Stimulated activated CD8-positive, alpha-beta memory T cell treated with anti-CD3 and anti-CD28 coated beads, Interleukin-4, amount 100 ng/mL, for 48 hours (primary cell): ENCODE measurements at regions not wholly inside any gene's neighbourhood (a gene's known extent, or its start where the extent isn't known, plus 50 kb on each side); places are given as distances from the start of the nearest gene placed in this dataset.
"Not testable (repeated sequence)": the region's sequence is repeated elsewhere in the genome, so short reads cannot be mapped to it uniquely, and the experiment has no call there.

Source experiments
- DNase-seq: peaks from one replicate; pipeline ENCODE4 v3.0.0-alpha.2; 2020

- DNase-seq: not testable (repeated sequence)
These were observed 87.7 kb upstream of the PLGLB2 start for GRCh38 chr2:87660164-87660563.

GRCh38 chr2:87662316-87663290 is 85.3 kb upstream of the PLGLB2 start:
- DNase-seq: not testable (repeated sequence)

- not testable (repeated sequence) for DNase-seq
These were observed 84.5 kb upstream of the PLGLB2 start for GRCh38 chr2:87663347-87663746.

DNA sequence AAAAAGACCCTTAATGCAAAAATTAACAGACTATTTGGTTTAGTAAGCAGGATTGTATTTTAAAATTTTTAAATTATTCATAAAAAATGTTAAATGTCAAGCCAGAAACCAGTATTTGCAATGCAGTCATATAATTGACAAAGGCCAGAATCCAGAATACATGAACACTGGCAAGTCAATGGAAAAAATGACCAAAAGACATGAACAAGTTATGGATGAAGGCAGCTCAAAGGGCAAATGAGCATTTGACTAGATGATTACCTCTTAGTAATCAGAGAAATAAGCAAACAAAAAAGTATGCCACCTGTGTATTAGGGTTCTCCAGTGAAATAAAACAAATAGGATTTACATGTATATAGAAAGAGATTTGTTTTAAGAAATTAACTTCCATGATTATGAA is 80.9 kb upstream of the PLGLB2 start:
- not testable (repeated sequence) for DNase-seq

DNA sequence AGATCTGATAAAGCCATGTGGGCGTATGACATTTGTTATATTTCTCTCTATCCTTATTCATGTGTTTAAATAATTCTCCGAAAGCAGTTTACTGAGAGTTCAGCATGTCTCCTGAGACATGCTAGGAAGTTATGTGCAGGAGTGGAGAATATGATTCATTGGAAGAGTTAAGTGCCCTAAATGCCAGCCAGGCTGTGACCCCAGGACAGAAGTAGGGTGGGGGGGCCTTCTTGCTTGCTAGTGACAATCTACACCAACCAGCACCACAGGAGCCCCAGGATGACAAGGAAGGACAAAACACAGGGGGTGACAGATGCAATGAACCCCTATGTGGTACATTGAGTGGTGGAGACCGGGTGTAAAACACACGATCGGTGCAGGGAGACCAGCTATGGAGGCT is 79.5 kb upstream of the PLGLB2 start:
- not testable (repeated sequence) for DNase-seq

- not testable (repeated sequence) for DNase-seq
These were observed 78.2 kb upstream of the PLGLB2 start for GRCh38 chr2:87669633-87670231.

DNA sequence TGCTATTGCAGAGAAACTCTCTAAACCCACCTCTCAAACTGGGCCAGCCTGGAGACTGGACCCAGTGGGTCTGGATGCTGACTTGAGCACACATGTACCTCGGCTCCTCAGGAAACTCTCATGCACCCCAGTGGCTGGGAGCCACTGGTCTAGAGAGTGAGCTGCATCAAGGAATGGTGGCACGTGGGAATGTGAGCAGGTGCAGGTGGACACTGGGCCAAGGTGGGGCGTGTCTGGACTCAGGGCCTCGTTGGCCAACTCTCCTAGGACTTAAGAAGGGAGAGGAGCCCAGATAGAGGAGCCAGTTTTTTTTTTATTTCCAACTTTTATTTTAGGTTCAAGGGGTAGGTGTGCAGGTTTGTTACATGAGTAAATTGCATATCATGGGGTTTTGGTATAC is 75.5 kb upstream of the PLGLB2 start:
- DNase-seq: not testable (repeated sequence)

DNA sequence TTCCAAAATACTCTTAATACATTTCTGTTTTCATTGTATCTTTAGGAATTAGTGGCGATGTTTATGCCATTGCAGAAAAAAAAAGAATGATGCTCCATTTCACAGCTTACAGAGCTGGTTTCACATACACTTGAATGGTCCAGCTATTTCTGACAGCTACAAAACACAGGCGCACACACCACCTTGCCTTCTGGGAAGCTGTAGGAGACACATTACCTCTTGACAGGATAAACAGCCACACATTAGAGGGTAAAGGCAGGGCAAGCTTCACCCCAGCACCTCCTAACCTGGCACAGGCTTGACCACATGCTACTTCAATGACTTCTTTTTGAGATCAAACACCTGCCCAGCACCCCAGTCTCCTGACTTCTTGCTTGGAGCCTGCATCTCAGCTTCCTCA is 73.2 kb upstream of the PLGLB2 start:
- DNase-seq: not testable (repeated sequence)

- not testable (repeated sequence) for DNase-seq
These were observed 72.4 kb upstream of the PLGLB2 start for GRCh38 chr2:87675487-87675886.

GRCh38 chr2:87677421-87677923 is 70.4 kb upstream of the PLGLB2 start:
- DNase-seq: not testable (repeated sequence)

GRCh38 chr2:87678742-87679173 is 69.1 kb upstream of the PLGLB2 start:
- DNase-seq: peak; percentile 36

DNA sequence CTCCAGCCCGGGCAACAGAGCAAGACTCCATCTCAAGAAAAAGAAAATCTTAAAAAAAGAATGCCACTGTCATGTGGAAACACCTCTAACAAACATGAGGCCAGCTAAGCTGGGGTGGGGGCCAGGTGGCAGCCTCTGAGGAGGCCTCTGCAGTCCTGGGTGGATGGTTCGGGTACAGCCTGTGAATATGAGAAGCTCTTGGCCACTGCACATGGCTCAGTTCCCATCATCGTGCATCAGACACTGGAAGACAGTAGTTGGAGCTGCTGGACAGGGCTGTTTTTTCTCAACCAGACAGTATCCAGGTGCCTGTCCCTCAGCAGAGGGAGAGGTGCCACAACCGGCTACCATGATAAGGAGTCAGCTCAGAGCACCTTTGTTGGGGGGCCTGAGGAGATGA is 67.9 kb upstream of the PLGLB2 start:
- DNase-seq: not testable (repeated sequence)

GRCh38 chr2:87680691-87681090 is 67.2 kb upstream of the PLGLB2 start:
- DNase-seq: not testable (repeated sequence)

DNA sequence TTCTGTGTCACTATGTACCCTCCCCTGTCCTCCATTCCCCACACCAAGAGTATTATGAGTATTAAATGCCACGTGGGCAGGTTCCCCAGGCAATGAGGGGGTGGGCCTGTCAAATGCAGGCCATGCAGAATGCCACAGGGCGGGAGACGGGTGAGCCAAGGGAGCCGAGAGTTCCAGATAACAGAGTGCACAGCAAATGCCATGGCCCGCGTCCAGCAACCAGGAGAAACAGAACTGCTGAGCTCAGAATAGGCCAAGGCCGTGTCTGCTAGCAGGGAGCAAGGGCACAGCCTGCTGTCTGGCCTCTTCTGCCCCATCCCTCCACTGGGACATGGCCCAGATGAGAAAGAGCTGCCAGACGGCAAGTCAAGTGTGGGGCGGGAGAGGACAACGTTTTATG is 64.4 kb upstream of the PLGLB2 start:
- DNase-seq: not testable (repeated sequence)

- DNase-seq: not testable (repeated sequence)
These were observed 63.9 kb upstream of the PLGLB2 start for GRCh38 chr2:87683961-87684360.

DNA sequence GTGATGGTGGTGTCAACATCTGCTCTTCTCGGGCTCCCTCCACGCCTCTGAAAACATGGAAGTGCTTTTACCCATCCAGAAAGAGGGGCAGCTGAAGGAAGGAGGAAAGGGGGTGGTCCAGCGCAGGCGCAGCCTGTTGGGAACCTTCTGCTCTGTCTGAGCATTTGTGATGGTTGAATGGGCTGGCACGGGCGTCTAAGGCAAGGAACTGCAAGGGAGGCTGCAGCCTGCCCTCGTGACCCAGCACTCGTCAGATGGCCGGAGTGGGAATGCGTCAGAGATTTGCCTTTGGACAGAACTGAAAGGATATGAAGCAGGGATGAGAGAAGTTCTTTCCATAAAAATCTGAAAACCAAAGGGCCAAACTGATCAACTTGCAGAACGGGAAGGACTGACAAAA is 62.3 kb upstream of the PLGLB2 start:
- DNase-seq: not testable (repeated sequence)

GRCh38 chr2:87686873-87687549 is 60.9 kb upstream of the PLGLB2 start:
- not testable (repeated sequence) for DNase-seq

DNA sequence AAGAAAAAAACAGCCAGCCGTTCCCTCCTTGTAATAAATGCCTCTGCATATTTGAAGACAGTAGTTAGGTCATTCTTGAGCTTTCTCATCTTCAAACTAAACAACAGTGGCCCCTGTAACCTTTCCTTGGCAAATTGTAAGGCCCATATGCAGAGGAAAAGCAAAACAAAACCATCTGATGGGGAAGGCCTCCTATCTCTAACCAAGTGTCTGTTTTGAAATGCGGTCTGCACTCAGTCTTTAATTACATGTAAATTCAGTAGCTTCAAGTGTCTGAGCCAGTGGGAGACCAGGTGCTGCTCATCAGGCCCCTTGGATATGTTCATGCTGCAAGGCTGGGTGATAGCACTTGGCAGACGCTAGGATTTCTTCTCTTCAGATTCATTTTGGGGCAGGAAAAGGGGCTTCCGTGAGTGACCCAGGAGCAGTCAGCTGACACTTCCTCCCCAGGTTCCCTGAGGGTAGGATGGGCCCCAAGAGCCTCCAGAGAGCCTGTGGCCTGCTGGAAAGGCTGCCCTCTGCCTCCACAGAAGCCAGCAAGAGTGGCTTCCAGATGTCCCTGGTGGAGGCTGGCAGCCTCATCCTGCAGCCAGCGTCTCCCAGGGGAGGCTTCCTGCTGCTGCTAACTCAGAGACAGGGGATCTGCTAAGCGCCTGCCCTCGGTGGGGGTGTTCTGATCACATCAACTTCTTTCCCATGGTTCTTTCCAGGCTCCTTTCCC is 60.2 kb upstream of the PLGLB2 start:
- not testable (repeated sequence) for DNase-seq

DNA sequence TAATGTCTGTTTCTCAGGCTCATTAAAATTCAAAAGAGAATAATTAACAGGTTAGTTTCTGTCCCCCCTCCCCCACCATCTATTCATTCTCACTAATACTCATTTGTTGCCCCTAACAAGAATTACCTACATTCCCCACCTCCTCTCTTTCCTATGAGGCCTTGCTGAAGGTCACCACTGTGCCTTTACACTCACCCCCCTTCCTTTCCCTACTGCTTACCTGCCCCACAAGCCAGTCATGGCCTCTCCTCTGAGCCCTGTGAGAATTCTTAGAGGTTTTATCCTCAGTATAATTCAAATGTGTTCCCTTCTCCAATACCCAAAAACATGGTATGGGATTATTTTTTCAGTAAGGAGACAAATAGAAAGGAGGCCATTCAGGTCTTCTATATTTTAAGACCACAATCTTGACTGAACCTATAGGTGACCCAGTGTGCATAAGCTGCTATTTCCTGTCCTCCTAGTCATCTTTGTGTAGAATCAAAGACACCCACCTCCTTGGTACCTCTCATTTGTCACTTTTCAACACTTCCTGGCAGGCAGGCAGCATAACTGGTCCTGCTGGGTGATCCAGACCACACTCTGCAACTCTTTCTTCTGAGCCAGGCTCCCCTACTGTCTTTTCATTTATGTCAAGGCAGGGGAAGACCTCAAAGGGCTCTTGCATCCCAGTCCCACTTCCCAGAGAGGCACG is 55.8 kb upstream of the PLGLB2 start:
- DNase-seq: not testable (repeated sequence)

- not testable (repeated sequence) for DNase-seq
These were observed 55.0 kb upstream of the PLGLB2 start for GRCh38 chr2:87692914-87693313.

- not testable (repeated sequence) for DNase-seq
These were observed 54.0 kb upstream of the PLGLB2 start for GRCh38 chr2:87693882-87694281.
